ENCODE measurements at regions not wholly inside any gene's neighbourhood (a gene's known extent, or its start where the extent isn't known, plus 50 kb on each side); places are given as distances from the start of the nearest gene placed in this dataset.
"Not testable (repeated sequence)": the region's sequence is repeated elsewhere in the genome, so short reads cannot be mapped to it uniquely, and the experiment has no call there.

GRCh38 chr4:138592796-138593195 lies 350.6 kb upstream of the SLC7A11 start:
- no peak overlapping the region for H3K27ac ChIP-seq
- no peak overlapping the region for H3K4me3 ChIP-seq (ENCODE audit: low read depth, low read length)
- no peak overlapping the region for H3K9ac ChIP-seq
- H3K27me3 ChIP-seq (ENCODE audit: control insufficient read depth, insufficient read depth, low read length), result no peaks in the 10 kb centered on the region
- no peak overlapping the region for H2AFZ ChIP-seq
- H3K9me3 ChIP-seq (ENCODE audit: control insufficient read depth, low read length), result no peaks in the 10 kb centered on the region
- no peak overlapping the region for H3K4me2 ChIP-seq (ENCODE audit: low read length)
- no peaks in the 10 kb centered on the region for H3K36me3 ChIP-seq (ENCODE audit: control insufficient read depth, insufficient read depth, low read length)
- no peak for TF ChIP-seq CTCF (IDR thresholded peaks at IDR 0.05)
- H3K79me2 ChIP-seq, result no peaks in the 10 kb centered on the region
- no peaks in the 10 kb centered on the region for H3K4me1 ChIP-seq

- no peaks in the 10 kb centered on the region for H3K36me3 ChIP-seq (ENCODE audit: control insufficient read depth, insufficient read depth, low read length)
- H3K4me3 ChIP-seq (ENCODE audit: low read depth, low read length), result no peak overlapping the region
- no peak overlapping the region for H3K27ac ChIP-seq
- H3K9me3 ChIP-seq (ENCODE audit: control insufficient read depth, low read length), result no peaks in the 10 kb centered on the region
- no peak for TF ChIP-seq CTCF (IDR thresholded peaks at IDR 0.05)
- no peak overlapping the region for H3K9ac ChIP-seq
- no peak overlapping the region for H2AFZ ChIP-seq
- no peaks in the 10 kb centered on the region for H3K4me1 ChIP-seq
- H3K27me3 ChIP-seq (ENCODE audit: control insufficient read depth, insufficient read depth, low read length), result no peaks in the 10 kb centered on the region
- H3K79me2 ChIP-seq, result no peaks in the 10 kb centered on the region
- no peak overlapping the region for H3K4me2 ChIP-seq (ENCODE audit: low read length)
Measured at GRCh38 chr4:138591808-138592207, 349.7 kb upstream of the SLC7A11 start.

- H3K27me3 ChIP-seq (ENCODE audit: control insufficient read depth, insufficient read depth, low read length), result no peaks in the 10 kb centered on the region
- H3K4me3 ChIP-seq (ENCODE audit: low read depth, low read length), result no peak overlapping the region
- no peak overlapping the region for H3K27ac ChIP-seq
- H3K9me3 ChIP-seq (ENCODE audit: control insufficient read depth, low read length), result no peaks in the 10 kb centered on the region
- TF ChIP-seq CTCF (IDR thresholded peaks at IDR 0.05), result no peak
- no peak overlapping the region for H3K4me2 ChIP-seq (ENCODE audit: low read length)
- no peak overlapping the region for H3K9ac ChIP-seq
- H2AFZ ChIP-seq, result no peak overlapping the region
- H3K36me3 ChIP-seq (ENCODE audit: control insufficient read depth, insufficient read depth, low read length), result no peaks in the 10 kb centered on the region
- H3K4me1 ChIP-seq, result no peaks in the 10 kb centered on the region
- H3K79me2 ChIP-seq, result no peaks in the 10 kb centered on the region
Measured at GRCh38 chr4:138588501-138588900, 346.4 kb upstream of the SLC7A11 start.

- H3K9ac ChIP-seq, result no peak overlapping the region
Measured at GRCh38 chr4:138579146-138579545, 337.0 kb upstream of the SLC7A11 start.

GRCh38 chr4:138577826-138578225 lies 335.7 kb upstream of the SLC7A11 start:
- not testable (repeated sequence) for H3K36me3 ChIP-seq (ENCODE audit: control insufficient read depth, insufficient read depth, low read length); H3K9me3 ChIP-seq (ENCODE audit: control insufficient read depth, low read length); H3K27me3 ChIP-seq (ENCODE audit: control insufficient read depth, insufficient read depth, low read length); H3K4me2 ChIP-seq (ENCODE audit: low read length); H3K4me3 ChIP-seq (ENCODE audit: low read depth, low read length); H3K9ac ChIP-seq; H3K79me2 ChIP-seq; H2AFZ ChIP-seq; H3K27ac ChIP-seq; H3K4me1 ChIP-seq

More at GRCh38 chr4:138579146-138579545, 337.0 kb upstream of the SLC7A11 start:
- Histone ChIP-seq H3K4me3 (ENCODE audit: low read depth, low read length) (no peak overlapping the region), H3K79me2 (no peaks in the 10 kb centered on the region), H2AFZ (no peak overlapping the region), H3K36me3 (ENCODE audit: control insufficient read depth, insufficient read depth, low read length) (no peaks in the 10 kb centered on the region), H3K9me3 (ENCODE audit: control insufficient read depth, low read length) (peaks cover 2% of the 10 kb centered on the region), H3K27ac (no peak overlapping the region), H3K4me1 (no peaks in the 10 kb centered on the region), H3K27me3 (ENCODE audit: control insufficient read depth, insufficient read depth, low read length) (no peaks in the 10 kb centered on the region), H3K4me2 (ENCODE audit: low read length) (no peak overlapping the region)
- TF ChIP-seq CTCF (IDR thresholded peaks at IDR 0.05), result no peak

Measured in parathyroid adenoma (tissue), 2 donors.